Neutrophil (primary cell): ENCODE measurements at regions not wholly inside any gene's neighbourhood (a gene's known extent, or its start where the extent isn't known, plus 50 kb on each side); places are given as distances from the start of the nearest gene placed in this dataset.

Experiments
- H3K27ac ChIP-seq: fragments of 200-600 bp; sonication (generic); 2 replicates; pipeline ENCODE4 v1.5.1; 2016; ENCODE audit warnings: mild to moderate bottlenecking, moderate library complexity
- H3K27me3 ChIP-seq: fragments of 200-600 bp; sonication (generic); 2 replicates; pipeline ENCODE4 v1.6.0; 2016; ENCODE audit warnings: mild to moderate bottlenecking
- H3K36me3 ChIP-seq: fragments of 200-600 bp; sonication (generic); 2 replicates; pipeline ENCODE4 v1.5.1; 2017
- H3K4me1 ChIP-seq, 2 experiments: fragments of 200-600 bp in 1 of 2; sonication (generic) in 1 of 2; 1 replicate in 1 of 2; 2 replicates in 1 of 2; pipeline versions ENCODE4 v1.5.1 to v1.6.1; 2013 to 2016; ENCODE audit warnings: low read depth in 1 of 2, low read length in 1 of 2, mild to moderate bottlenecking in 1 of 2, moderate library complexity in 1 of 2; ENCODE audit not compliant: control insufficient read depth in 1 of 2, insufficient read depth in 1 of 2
- H3K4me3 ChIP-seq, 2 experiments: fragments of 200-600 bp in 1 of 2; sonication (generic) in 1 of 2; 1 replicate in 1 of 2; 2 replicates in 1 of 2; pipeline ENCODE4 v1.5.1; 2013 to 2016; ENCODE audit warnings: low read depth in 1 of 2, low read length in 1 of 2, mild to moderate bottlenecking in 1 of 2, moderate library complexity in 1 of 2
- H3K9me3 ChIP-seq: fragments of 200-600 bp; sonication (generic); 2 replicates; pipeline ENCODE4 v1.5.1; 2016
- TF ChIP-seq, protein P1 (sequence below): fragments of 200-600 bp; sonication (generic); IDR thresholded peaks from 2 replicates; pipeline ENCODE4 v1.5.1; 2016; ENCODE audit warnings: antibody characterized with exemption

DNA sequence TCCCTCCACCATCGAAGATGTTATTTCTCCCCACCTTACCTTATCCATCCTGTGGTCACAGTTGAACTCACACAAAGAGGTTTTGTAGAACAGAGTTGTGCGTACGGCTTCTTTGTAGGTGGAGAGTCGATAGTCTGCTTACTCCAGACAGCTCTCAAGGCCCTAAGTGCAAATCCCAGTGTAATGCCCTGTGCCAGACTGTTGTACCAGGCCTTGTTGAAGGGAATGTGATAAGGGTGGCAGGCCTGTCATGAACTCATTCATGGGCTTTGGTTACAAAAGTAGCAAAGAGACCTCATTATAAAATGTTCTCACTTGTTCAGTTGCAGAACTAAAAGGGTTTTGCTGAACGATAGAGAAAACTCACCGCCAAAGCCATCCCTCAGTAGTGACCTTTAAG, 288.7 kb upstream of the CADM1 start:
- Histone ChIP-seq H3K36me3 (no peaks in the 10 kb centered on the region), H3K4me3 (no peak overlapping the region), H3K4me1 (no peaks in the 10 kb centered on the region), H3K27me3 (no peaks in the 10 kb centered on the region), H3K9me3 (no peaks in the 10 kb centered on the region), H3K27ac (no peak overlapping the region)
- TF ChIP-seq, protein P1, sequence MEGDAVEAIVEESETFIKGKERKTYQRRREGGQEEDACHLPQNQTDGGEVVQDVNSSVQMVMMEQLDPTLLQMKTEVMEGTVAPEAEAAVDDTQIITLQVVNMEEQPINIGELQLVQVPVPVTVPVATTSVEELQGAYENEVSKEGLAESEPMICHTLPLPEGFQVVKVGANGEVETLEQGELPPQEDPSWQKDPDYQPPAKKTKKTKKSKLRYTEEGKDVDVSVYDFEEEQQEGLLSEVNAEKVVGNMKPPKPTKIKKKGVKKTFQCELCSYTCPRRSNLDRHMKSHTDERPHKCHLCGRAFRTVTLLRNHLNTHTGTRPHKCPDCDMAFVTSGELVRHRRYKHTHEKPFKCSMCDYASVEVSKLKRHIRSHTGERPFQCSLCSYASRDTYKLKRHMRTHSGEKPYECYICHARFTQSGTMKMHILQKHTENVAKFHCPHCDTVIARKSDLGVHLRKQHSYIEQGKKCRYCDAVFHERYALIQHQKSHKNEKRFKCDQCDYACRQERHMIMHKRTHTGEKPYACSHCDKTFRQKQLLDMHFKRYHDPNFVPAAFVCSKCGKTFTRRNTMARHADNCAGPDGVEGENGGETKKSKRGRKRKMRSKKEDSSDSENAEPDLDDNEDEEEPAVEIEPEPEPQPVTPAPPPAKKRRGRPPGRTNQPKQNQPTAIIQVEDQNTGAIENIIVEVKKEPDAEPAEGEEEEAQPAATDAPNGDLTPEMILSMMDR, result no peak

GRCh38 chr11:115787302-115787701, 283.1 kb upstream of the CADM1 start:
- no peak overlapping the region for H3K4me3 ChIP-seq
- no peak overlapping the region for H3K27ac ChIP-seq
- no peaks in the 10 kb centered on the region for H3K27me3 ChIP-seq
- no peaks in the 10 kb centered on the region for H3K36me3 ChIP-seq
- H3K9me3 ChIP-seq, result no peaks in the 10 kb centered on the region
- TF ChIP-seq, protein P1, result no peak
- H3K4me1 ChIP-seq, result no peaks in the 10 kb centered on the region

GRCh38 chr11:115784796-115785521, 280.7 kb upstream of the CADM1 start:
- H3K9me3 ChIP-seq, result no peaks in the 10 kb centered on the region
- no peak overlapping the region for H3K27ac ChIP-seq
- no peaks in the 10 kb centered on the region for H3K4me1 ChIP-seq
- TF ChIP-seq, protein P1, result no peak
- no peak overlapping the region for H3K4me3 ChIP-seq
- H3K36me3 ChIP-seq, result no peaks in the 10 kb centered on the region
- no peaks in the 10 kb centered on the region for H3K27me3 ChIP-seq

DNA sequence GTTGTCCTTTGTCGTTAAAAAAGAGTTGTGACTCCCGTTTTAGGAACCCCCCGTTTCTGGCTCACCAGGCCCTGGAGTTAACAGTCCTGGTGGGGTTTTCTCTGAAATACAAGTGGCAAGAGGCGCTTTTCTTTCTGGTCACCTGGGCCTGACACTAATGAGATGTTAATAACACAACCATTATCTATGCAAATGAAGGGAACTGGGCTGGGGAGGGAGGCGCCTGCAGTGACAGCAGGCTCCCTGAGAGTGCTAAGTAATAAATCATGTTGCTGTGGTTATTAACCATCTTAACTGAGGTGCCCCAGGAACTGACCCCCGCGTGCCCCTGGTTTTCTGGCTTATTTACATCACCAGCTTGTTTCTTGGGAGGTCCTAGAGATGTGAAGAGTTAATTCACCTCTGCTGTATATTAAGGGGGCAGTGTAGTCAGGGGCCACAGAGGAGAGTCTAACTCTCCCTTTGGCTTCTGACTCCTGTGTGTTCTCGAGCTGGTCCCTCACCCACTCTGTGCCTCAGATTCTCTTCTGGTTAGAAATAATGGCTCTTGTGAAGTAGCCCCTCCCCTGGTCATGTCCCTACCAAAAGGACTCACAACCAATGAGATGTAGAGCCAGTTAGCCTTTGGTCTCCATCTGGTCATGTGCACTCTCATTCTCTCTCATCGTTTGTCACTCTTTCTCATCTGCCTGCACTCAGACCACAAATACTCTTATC, 276.6 kb upstream of the CADM1 start:
- Histone ChIP-seq H3K27ac (no peak overlapping the region), H3K27me3 (no peaks in the 10 kb centered on the region), H3K4me3 (no peak overlapping the region), H3K36me3 (no peaks in the 10 kb centered on the region), H3K9me3 (no peaks in the 10 kb centered on the region), H3K4me1 (no peaks in the 10 kb centered on the region)
- TF ChIP-seq, protein P1, result no peak

- TF ChIP-seq, protein P1, result no peak
- no peaks in the 10 kb centered on the region for H3K36me3 ChIP-seq
- H3K4me3 ChIP-seq, result no peak overlapping the region
- H3K9me3 ChIP-seq, result no peaks in the 10 kb centered on the region
- no peak overlapping the region for H3K27ac ChIP-seq
- no peaks in the 10 kb centered on the region for H3K27me3 ChIP-seq
- H3K4me1 ChIP-seq, result no peaks in the 10 kb centered on the region
Observed at GRCh38 chr11:115778928-115779650, 274.9 kb upstream of the CADM1 start.
